ENCODE measurements at regions not wholly inside any gene's neighbourhood (a gene's known extent, or its start where the extent isn't known, plus 50 kb on each side); places are given as distances from the start of the nearest gene placed in this dataset.

GRCh38 chr1:213647864-213648650 is 339.7 kb upstream of the PROX1 start:
- no peak for TF ChIP-seq TAF1 (IDR thresholded peaks at IDR 0.05; ENCODE audit: borderline replicate concordance, insufficient read depth, low read length)
- TF ChIP-seq SIN3A (IDR thresholded peaks at IDR 0.05; ENCODE audit: borderline replicate concordance, insufficient read depth, low read length), result no peak
- no peak for TF ChIP-seq REST (IDR thresholded peaks at IDR 0.05; ENCODE audit: insufficient read depth in 1 of 2, low read depth in 2 of 2, low read length in 2 of 2)
- no peak for TF ChIP-seq POLR2AphosphoS5 (IDR thresholded peaks at IDR 0.05; ENCODE audit: low read depth, low read length)
- TF ChIP-seq FOXP2 (optimal IDR thresholded peaks at IDR 0.05; ENCODE audit: borderline replicate concordance, extremely low read depth, extremely low read length, insufficient read depth), result no peak

- TF ChIP-seq POLR2AphosphoS5 (IDR thresholded peaks at IDR 0.05; ENCODE audit: low read depth, low read length), result no peak
- TF ChIP-seq TAF1 (IDR thresholded peaks at IDR 0.05; ENCODE audit: borderline replicate concordance, insufficient read depth, low read length), result no peak
- TF ChIP-seq FOXP2 (optimal IDR thresholded peaks at IDR 0.05; ENCODE audit: borderline replicate concordance, extremely low read depth, extremely low read length, insufficient read depth), result no peak
- TF ChIP-seq REST (IDR thresholded peaks at IDR 0.05; ENCODE audit: insufficient read depth in 1 of 2, low read depth in 2 of 2, low read length in 2 of 2), result no peak
Measured at GRCh38 chr1:213649373-213649772, 338.4 kb upstream of the PROX1 start.

GRCh38 chr1:213650603-213651002 is 337.2 kb upstream of the PROX1 start:
- TF ChIP-seq REST (IDR thresholded peaks at IDR 0.05; ENCODE audit: insufficient read depth in 1 of 2, low read depth in 2 of 2, low read length in 2 of 2), result no peak
- TF ChIP-seq POLR2AphosphoS5 (IDR thresholded peaks at IDR 0.05; ENCODE audit: low read depth, low read length), result no peak
- no peak for TF ChIP-seq FOXP2 (optimal IDR thresholded peaks at IDR 0.05; ENCODE audit: borderline replicate concordance, extremely low read depth, extremely low read length, insufficient read depth)
- no peak for TF ChIP-seq TAF1 (IDR thresholded peaks at IDR 0.05; ENCODE audit: borderline replicate concordance, insufficient read depth, low read length)
- no peak for TF ChIP-seq SIN3A (IDR thresholded peaks at IDR 0.05; ENCODE audit: borderline replicate concordance, insufficient read depth, low read length)

- TF ChIP-seq POLR2AphosphoS5 (IDR thresholded peaks at IDR 0.05; ENCODE audit: low read depth, low read length) (no peak), TAF1 (IDR thresholded peaks at IDR 0.05; ENCODE audit: borderline replicate concordance, insufficient read depth, low read length) (no peak), REST (IDR thresholded peaks at IDR 0.05; ENCODE audit: insufficient read depth in 1 of 2, low read depth in 2 of 2, low read length in 2 of 2) (no peak), SIN3A (IDR thresholded peaks at IDR 0.05; ENCODE audit: borderline replicate concordance, insufficient read depth, low read length) (no peak), FOXP2 (optimal IDR thresholded peaks at IDR 0.05; ENCODE audit: borderline replicate concordance, extremely low read depth, extremely low read length, insufficient read depth) (no peak)
Measured at GRCh38 chr1:213651077-213651476, 336.7 kb upstream of the PROX1 start.
